Hematopoietic multipotent progenitor cell treated with erythropoietin and hydrocortisone succinate and interleukin-3 and kit ligand, for 8 days (in vitro differentiated cells): ENCODE measurements at regions not wholly inside any gene's neighbourhood (a gene's known extent, or its start where the extent isn't known, plus 50 kb on each side); places are given as distances from the start of the nearest gene placed in this dataset.
A peak's percentile ranks its signal among the peaks of the same experiment; 100 is the strongest.
"Not testable (repeated sequence)": the region's sequence is repeated elsewhere in the genome, so short reads cannot be mapped to it uniquely, and the experiment has no call there.

Experiments used
- DNase-seq: peaks from one replicate; pipeline ENCODE4 v3.0.0-alpha.2; 2015

- no peak for DNase-seq
These were observed 51.8 kb downstream of the ASCL4 start for GRCh38 chr12:107826276-107826675.

- DNase-seq, result no peak
These were observed 54.8 kb downstream of the ASCL4 start for GRCh38 chr12:107829271-107829670.

- no peak for DNase-seq
These were observed 57.9 kb downstream of the ASCL4 start for GRCh38 chr12:107832441-107832840.

- no peak for DNase-seq
These were observed 65.7 kb downstream of the ASCL4 start for GRCh38 chr12:107840186-107840585.

DNA sequence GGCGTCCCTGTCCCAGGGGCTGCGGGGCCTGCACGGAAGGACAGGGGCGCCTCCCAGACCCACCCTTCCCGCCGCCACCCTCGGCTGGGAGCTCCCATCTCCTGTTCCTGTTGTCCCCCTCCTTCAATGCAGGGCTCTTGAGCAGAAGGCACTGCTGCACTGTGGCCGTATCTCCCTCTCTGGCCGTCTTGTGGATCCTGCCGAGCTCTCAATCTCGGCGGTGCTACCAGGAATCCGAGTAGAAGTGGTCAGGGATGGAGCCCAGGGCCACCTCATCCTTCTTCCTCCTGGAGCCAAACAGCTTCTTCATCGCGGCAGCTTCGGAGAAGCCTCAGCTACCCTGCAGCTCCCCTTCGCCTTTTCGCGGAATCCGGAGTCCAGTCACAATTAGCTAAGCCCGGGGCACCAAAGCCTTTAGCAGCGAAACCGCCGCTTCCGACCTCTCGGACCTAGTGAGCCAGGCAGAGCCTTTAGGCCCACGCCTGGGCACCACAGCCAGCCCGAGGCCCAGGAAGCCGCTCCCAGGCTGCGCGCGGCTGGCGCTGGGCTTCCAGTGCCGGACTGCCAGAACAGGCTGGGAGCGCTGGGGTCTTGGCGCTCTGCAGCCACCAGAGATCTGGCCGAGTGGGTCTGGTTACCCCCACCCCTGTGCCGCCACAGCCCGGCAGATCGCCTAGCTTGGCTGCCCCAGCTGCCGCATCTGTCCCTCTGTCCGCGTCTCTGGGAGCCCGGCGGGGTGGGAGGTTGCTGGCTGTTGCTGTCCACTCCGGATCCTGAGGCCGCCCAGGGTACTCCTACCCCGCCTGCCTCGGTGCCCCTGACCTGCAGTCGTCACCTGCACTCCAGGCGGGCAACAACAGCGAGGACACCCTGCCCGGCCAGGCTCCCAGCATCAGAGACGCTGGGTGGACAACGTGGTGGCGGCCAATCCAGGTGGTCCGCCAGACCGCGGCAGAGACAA is 69.1 kb downstream of the ASCL4 start:
- DNase-seq, result no peak

DNA sequence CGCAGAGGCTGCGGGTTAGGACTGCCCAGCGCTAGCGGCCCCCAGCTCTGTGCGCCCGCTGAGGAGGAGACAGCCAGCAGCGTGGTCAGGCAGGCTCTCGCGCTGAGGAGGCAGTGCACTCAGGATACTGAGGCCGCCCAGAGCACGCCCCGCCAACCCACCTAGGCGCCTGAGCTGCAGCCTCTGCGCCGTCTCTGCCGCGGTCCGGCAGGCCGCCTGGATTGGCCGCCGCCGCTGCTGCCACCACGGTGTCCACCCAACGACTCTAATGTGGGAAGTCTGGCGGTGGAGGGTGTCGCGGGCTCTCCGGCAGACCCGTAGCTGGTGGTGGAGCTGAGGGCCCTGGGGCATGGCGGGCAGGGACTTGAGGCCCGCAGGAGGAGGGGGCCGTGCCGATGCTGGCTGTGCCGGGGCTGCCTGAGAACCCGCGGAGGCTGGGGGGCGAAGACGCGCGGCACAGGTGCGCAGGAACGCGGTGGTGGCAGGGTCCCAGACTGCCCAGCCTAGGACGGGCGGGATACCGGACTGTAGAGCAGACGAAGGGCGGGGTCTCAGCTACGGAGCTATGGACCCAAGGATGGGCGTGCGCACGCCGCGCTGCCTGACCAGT is 69.9 kb downstream of the ASCL4 start:
- no peak for DNase-seq

- no peak for DNase-seq
These were observed 70.9 kb downstream of the ASCL4 start for GRCh38 chr12:107845226-107845979.

GRCh38 chr12:107845980-107846659 is 71.6 kb downstream of the ASCL4 start:
- DNase-seq, result no peak

GRCh38 chr12:107847430-107847829 is 72.9 kb downstream of the ASCL4 start:
- DNase-seq, result no peak

DNA sequence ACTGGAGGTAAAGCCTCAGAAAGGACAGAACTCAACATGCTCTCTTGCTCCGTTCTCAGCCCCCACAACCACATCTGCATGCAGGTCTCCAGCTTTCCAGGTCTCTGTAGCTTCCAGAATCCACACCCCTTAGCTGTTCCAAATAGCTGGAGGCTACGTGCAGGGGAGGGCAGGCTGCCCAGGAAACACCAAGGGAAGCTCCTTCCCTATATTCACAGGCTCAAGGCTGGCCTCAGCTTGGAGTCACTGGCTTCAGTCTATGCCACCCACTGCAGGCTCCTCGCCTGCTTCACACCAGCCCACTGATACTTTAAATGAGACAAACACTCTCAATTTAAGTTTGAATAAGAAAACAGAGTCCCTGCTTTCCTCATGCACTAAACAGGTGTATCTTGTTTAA is 73.3 kb downstream of the ASCL4 start:
- no peak for DNase-seq

DNA sequence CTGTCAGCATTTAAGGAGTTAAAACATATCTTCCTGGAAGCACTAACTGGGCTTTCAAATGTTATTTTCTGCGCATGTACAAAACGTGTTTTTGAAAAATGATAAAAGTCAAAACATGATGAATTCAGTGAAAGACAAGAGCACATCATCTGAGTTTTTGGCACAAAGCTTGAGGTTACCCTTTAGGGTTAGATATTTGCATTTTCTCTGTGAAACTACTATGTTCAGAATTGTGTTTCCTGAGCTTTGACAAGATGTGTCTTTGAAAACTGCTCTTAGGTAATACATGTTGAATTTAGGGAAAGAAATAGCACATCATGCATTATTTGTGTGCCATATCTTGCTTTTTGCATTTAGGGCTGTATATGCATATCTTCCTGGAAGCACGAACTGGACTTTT is 79.0 kb downstream of the ASCL4 start:
- no peak for DNase-seq

GRCh38 chr12:107855471-107855870 is 81.0 kb downstream of the ASCL4 start:
- DNase-seq, result no peak

- no peak for DNase-seq
These were observed 81.6 kb downstream of the ASCL4 start for GRCh38 chr12:107856096-107856495.

DNA sequence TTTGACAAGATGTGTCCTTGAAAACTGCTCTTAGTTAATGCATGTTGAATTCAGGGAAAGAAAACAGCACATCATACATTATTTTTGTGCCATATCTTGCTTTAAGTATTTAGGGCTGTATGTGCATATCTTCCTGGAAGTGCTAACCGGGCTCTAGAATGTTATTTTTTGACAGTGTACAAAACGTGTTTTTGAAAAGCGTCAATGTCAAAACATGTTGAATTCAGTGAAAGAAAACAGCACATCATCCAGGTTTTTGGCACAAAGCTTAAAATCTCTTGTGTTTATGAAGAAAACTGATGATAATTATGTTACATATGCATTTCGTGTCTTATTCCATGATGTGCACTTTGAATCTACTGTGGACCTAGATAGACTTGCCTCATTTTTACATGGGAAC is 82.7 kb downstream of the ASCL4 start:
- no peak for DNase-seq

DNA sequence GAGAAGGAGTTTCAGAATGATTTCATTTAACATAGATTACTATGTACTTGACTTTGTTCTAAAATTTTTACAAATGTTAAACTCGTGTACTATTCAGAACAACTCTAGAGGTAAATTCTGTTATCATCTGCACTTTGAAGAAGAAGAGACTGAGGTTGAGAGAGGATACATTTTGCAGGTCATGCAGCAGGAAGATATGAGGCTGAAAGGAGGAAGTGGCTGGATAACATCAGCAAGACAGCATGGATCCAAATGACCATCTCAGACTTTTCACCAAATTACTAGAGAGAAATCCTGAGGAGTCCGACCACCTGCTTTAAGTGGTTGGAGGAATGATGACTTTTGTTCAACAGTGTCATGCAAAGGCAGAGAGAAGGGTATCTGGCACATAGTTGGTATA is 84.9 kb downstream of the ASCL4 start:
- DNase-seq, result no peak

- no peak for DNase-seq
These were observed 89.7 kb downstream of the ASCL4 start for GRCh38 chr12:107864235-107864634.

- DNase-seq, result not testable (repeated sequence)
These were observed 90.2 kb downstream of the ASCL4 start for GRCh38 chr12:107864727-107865126.

DNA sequence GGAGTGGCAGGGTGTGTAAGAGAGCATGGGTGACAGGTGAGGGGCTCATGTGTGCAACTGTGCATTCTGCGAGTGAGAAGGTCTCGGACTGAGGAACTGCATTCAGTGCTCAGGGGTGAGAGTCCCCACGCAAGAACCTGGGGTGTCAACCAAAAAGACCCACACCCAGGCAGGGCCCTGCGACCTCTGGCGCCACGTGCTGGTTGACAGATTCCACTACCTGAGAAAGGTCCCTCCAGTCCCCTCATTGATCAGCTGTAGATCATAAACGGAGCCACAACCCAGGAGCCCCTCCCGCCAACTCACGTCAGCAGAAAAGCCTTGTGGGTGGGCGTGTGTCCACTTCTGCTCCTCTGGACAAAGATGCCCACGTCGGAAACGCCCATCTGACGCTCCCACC is 98.7 kb downstream of the ASCL4 start:
- no peak for DNase-seq

DNA sequence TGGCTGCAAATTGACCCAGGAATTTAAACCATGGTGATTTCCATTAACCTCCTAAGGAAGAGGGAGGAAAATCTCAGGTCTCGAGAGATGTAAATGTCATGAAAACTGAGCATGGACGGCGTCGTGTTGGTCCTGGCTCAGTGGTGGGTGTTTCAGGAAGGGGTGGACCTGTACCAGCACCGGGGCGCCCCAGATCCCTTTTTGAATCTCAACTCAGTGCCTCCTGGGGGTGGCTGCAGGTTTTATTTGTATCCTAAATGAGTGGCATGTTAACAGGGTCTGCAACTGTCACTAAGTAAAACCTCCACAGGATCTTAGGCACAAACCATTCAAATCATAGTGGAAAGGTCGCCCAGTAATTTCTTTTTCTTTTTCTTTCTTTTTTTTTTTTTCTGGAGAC is 101.3 kb downstream of the ASCL4 start:
- DNase-seq, result peak; percentile 21

DNA sequence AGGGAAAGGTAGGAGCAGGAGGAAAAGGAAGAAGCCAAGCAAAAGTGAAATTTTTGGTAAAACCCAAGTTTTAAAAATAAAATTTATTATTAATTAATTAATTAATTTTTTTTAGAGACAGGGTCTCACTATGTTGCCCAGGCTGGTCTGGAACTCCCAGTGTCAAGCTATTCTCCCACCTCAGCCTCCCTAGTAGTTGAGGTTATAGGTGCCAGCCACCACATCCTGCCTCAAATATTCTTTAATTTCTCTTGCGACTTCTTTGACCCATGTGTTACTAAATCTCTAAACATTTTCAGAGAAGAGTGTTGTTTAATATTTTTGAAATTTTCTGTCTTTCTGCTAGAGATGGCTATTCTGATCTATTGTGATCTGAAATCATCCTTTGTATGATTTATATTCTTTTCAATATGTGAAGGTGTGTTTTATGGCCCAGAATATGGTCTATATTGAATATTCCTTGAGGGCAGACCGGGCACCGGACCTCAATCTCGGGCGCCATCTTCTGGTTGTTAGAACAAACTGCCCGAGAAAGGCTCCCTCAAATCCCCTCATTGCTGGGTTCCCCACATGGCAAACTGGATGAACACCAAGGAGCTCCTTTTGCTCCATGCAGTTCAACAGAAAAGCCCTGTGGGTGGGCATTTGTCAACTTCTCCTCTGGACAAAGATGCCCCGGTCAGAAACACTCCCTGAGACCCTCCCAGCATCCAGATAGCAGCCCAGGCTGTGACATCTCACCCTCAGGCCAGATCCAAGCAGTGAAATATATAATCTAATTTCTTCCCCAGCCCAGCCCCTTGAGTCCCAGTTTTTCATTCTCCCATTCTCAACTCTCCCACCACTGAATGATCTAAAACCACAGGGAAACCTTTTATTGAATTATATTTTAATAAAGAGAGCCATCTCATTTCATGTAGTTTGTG is 110.5 kb downstream of the ASCL4 start:
- peak; percentile 61 for DNase-seq

DNA sequence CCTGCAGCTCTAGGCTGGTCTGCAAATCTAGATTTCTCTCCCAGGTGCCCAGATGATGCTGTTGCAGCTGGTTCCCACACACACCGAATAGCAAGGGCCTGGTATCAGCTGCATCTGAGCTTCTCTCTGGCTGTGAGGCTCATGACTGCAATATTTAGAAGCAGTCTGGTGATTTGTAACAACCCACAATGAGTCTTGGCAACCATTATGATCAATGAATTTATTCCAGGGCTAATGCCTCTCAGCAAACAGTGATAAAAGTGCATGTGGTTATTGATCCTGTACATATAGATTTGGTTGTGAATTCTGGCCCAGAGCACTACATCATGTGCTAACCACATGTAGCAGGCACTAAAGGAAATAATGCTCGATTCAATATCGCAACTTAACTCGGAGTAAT is 114.3 kb downstream of the ASCL4 start:
- no peak for DNase-seq

DNA sequence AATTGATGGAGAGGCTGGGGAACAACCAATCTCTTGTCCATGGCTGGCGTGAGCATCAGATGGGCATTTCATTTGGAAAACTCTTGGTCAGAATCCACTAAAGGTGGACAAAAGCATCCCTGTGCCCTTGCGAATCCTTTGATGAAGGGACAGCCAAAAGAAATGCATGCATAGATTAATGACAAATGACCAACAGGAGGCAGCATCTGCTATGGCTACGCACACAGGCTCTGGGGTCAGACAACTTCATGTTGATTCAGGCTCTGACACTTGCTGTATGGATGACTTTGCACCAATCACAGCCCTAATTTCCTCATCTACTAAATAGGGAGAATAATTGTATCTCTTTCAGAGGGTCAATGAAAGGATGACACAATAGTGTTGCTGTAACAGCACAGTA is 117.5 kb downstream of the ASCL4 start:
- DNase-seq, result peak; percentile 50
